ENCODE measurements at regions not wholly inside any gene's neighbourhood (a gene's known extent, or its start where the extent isn't known, plus 50 kb on each side); places are given as distances from the start of the nearest gene placed in this dataset.

- DNase-seq: no peak
- Histone ChIP-seq H3K27ac (ENCODE audit: low read length) (no peak overlapping the region), H3K36me3 (replicated peaks; ENCODE audit: insufficient read depth, low read length) (no peaks in the 10 kb centered on the region), H3K79me2 (ENCODE audit: low read length) (no peaks in the 10 kb centered on the region), H3K9me2 (replicated peaks; ENCODE audit: insufficient read depth, low read length) (no peaks in the 10 kb centered on the region), H3K9me3 (replicated peaks; ENCODE audit: insufficient read depth, low read length) (no peaks in the 10 kb centered on the region), H3K4me2 (ENCODE audit: low read depth, low read length) (no peak overlapping the region), H4K20me1 (ENCODE audit: insufficient read depth, low read length) (no peaks in the 10 kb centered on the region), H2AFZ (ENCODE audit: low read length) (no peak overlapping the region), H3F3A (ENCODE audit: insufficient read depth, low read length) (no peaks in the 10 kb centered on the region), H3K4me3 (ENCODE audit: low read length) (no peak overlapping the region), H3K9ac (ENCODE audit: low read length) (no peak overlapping the region), H3K4me1 (ENCODE audit: low read length) (no peaks in the 10 kb centered on the region), H3K27me3 (replicated peaks; ENCODE audit: insufficient read depth, low read length) (peaks cover 94% of the 10 kb centered on the region)
- TF ChIP-seq CTCF (IDR thresholded peaks at IDR 0.05; ENCODE audit: low read length) (no peak), EZH2phosphoT487 (IDR thresholded peaks at IDR 0.05; ENCODE audit: low read length) (no peak), EZH2 (optimal IDR thresholded peaks at IDR 0.05; ENCODE audit: low read depth, low read length) (no peak)
Measured at GRCh38 chr5:1746371-1747078, 53.1 kb downstream of the MRPL36 start.

- no peaks in the 10 kb centered on the region for H3K9me2 ChIP-seq (replicated peaks; ENCODE audit: insufficient read depth, low read length)
- no peaks in the 10 kb centered on the region for H3K36me3 ChIP-seq (replicated peaks; ENCODE audit: insufficient read depth, low read length)
- H3K27ac ChIP-seq (ENCODE audit: low read length): no peak overlapping the region
- no peaks in the 10 kb centered on the region for H3F3A ChIP-seq (ENCODE audit: insufficient read depth, low read length)
- no peaks in the 10 kb centered on the region for H3K4me1 ChIP-seq (ENCODE audit: low read length)
- no peak for DNase-seq
- no peaks in the 10 kb centered on the region for H4K20me1 ChIP-seq (ENCODE audit: insufficient read depth, low read length)
- TF ChIP-seq CTCF (IDR thresholded peaks at IDR 0.05; ENCODE audit: low read length) (no peak), EZH2 (optimal IDR thresholded peaks at IDR 0.05; ENCODE audit: low read depth, low read length) (no peak), EZH2phosphoT487 (IDR thresholded peaks at IDR 0.05; ENCODE audit: low read length) (no peak)
- no peaks in the 10 kb centered on the region for H3K79me2 ChIP-seq (ENCODE audit: low read length)
- H2AFZ ChIP-seq (ENCODE audit: low read length): no peak overlapping the region
- H3K4me3 ChIP-seq (ENCODE audit: low read length): no peak overlapping the region
- H3K9me3 ChIP-seq (replicated peaks; ENCODE audit: insufficient read depth, low read length): no peaks in the 10 kb centered on the region
- no peak overlapping the region for H3K9ac ChIP-seq (ENCODE audit: low read length)
- H3K27me3 ChIP-seq (replicated peaks; ENCODE audit: insufficient read depth, low read length): peaks cover 88% of the 10 kb centered on the region
- no peak overlapping the region for H3K4me2 ChIP-seq (ENCODE audit: low read depth, low read length)
Measured at GRCh38 chr5:1745796-1746370, 53.8 kb downstream of the MRPL36 start.

- Histone ChIP-seq H3K79me2 (ENCODE audit: low read length) (no peaks in the 10 kb centered on the region), H3F3A (ENCODE audit: insufficient read depth, low read length) (no peaks in the 10 kb centered on the region), H4K20me1 (ENCODE audit: insufficient read depth, low read length) (no peaks in the 10 kb centered on the region), H2AFZ (ENCODE audit: low read length) (no peak overlapping the region), H3K4me1 (ENCODE audit: low read length) (no peaks in the 10 kb centered on the region), H3K4me3 (ENCODE audit: low read length) (no peak overlapping the region), H3K27ac (ENCODE audit: low read length) (no peak overlapping the region), H3K27me3 (replicated peaks; ENCODE audit: insufficient read depth, low read length) (peaks cover 82% of the 10 kb centered on the region), H3K9me3 (replicated peaks; ENCODE audit: insufficient read depth, low read length) (no peaks in the 10 kb centered on the region), H3K9me2 (replicated peaks; ENCODE audit: insufficient read depth, low read length) (no peaks in the 10 kb centered on the region), H3K9ac (ENCODE audit: low read length) (no peak overlapping the region), H3K4me2 (ENCODE audit: low read depth, low read length) (no peak overlapping the region), H3K36me3 (replicated peaks; ENCODE audit: insufficient read depth, low read length) (no peaks in the 10 kb centered on the region)
- DNase-seq: no peak
- TF ChIP-seq EZH2 (optimal IDR thresholded peaks at IDR 0.05; ENCODE audit: low read depth, low read length) (no peak), EZH2phosphoT487 (IDR thresholded peaks at IDR 0.05; ENCODE audit: low read length) (no peak), CTCF (IDR thresholded peaks at IDR 0.05; ENCODE audit: low read length) (no peak)
Measured at GRCh38 chr5:1745123-1745795, 54.4 kb downstream of the MRPL36 start.
